GM12891 (cell line): ENCODE measurements at regions not wholly inside any gene's neighbourhood (a gene's known extent, or its start where the extent isn't known, plus 50 kb on each side); places are given as distances from the start of the nearest gene placed in this dataset.

Experiments
- DNase-seq: peaks from one replicate; pipeline ENCODE4 v3.0.0; 2011; ENCODE audit warnings: low spot score; ENCODE audit not compliant: insufficient read length
- FAIRE-seq: peaks from 2 replicates; lab custom pipeline; 2011; peaks lifted over from hg19 to GRCh38; lab: Jason Lieb, UNC
- PAX5 ChIP-seq: IDR thresholded peaks from 2 replicates; pipeline ENCODE4 v1.6.1; 2011; ENCODE audit warnings: low read length, moderate library complexity, mild to moderate bottlenecking; ENCODE audit not compliant: insufficient read depth, severe bottlenecking
- POLR2A ChIP-seq: IDR thresholded peaks from 2 replicates; pipeline ENCODE4 v1.6.1; 2011; ENCODE audit warnings: low read depth, low read length, control low read depth
- POLR2AphosphoS5 ChIP-seq: IDR thresholded peaks from 2 replicates; pipeline ENCODE4 v1.6.1; 2011; ENCODE audit warnings: low read depth, low read length, control low read depth
- POU2F2 ChIP-seq: IDR thresholded peaks from 2 replicates; pipeline ENCODE4 v1.6.1; 2011; ENCODE audit warnings: low read depth, mild to moderate bottlenecking, control low read depth, low read length, moderate library complexity
- SPI1 ChIP-seq: IDR thresholded peaks from 2 replicates; pipeline ENCODE4 v1.6.1; 2011; ENCODE audit warnings: low read depth, low read length, control low read depth
- TAF1 ChIP-seq: IDR thresholded peaks from 2 replicates; pipeline ENCODE4 v1.6.1; 2011; ENCODE audit warnings: low read depth, low read length, control low read depth

GRCh38 chr2:143819764-143820163 is 690.5 kb downstream of the ARHGAP15 start:
- no peak for TF ChIP-seq SPI1
- TF ChIP-seq POLR2A, result no peak
- TF ChIP-seq POU2F2, result no peak
- no peak for TF ChIP-seq TAF1
- TF ChIP-seq PAX5, result no peak
- no peak for TF ChIP-seq POLR2AphosphoS5
- FAIRE-seq, result no peak

GRCh38 chr2:143819190-143819735 is 690.0 kb downstream of the ARHGAP15 start:
- TF ChIP-seq POLR2A (no peak), TAF1 (no peak), SPI1 (no peak), POU2F2 (no peak), POLR2AphosphoS5 (no peak), PAX5 (no peak)
- FAIRE-seq, result no peak
- no peak for DNase-seq

More at GRCh38 chr2:143819764-143820163, 690.5 kb downstream of the ARHGAP15 start:
- no peak for DNase-seq
